ENCODE measurements at regions not wholly inside any gene's neighbourhood (a gene's known extent, or its start where the extent isn't known, plus 50 kb on each side); places are given as distances from the start of the nearest gene placed in this dataset.

DNA sequence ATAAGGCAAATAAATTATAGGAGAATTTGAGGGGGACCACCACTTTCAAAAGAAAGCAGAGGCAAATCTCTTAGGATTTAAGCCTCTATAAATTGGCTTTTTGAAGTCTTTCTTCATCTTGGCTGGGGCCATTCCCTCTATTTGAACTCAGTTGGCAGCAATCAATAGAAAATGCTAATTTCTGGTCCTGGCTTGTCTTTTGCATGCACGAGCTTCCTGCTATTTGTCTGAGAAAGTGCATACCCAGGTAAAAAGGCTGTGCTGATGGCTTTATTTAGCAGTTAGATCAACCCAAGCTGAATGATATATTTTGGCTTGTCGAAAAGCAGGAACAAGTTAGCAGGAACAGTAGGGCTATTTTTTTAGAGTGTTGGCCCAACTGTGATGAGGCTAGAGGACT is 64.1 kb upstream of the GRAMD1B start:
- TF ChIP-seq POLR2AphosphoS5 (IDR thresholded peaks at IDR 0.05): no peak
- TF ChIP-seq, protein P1, sequence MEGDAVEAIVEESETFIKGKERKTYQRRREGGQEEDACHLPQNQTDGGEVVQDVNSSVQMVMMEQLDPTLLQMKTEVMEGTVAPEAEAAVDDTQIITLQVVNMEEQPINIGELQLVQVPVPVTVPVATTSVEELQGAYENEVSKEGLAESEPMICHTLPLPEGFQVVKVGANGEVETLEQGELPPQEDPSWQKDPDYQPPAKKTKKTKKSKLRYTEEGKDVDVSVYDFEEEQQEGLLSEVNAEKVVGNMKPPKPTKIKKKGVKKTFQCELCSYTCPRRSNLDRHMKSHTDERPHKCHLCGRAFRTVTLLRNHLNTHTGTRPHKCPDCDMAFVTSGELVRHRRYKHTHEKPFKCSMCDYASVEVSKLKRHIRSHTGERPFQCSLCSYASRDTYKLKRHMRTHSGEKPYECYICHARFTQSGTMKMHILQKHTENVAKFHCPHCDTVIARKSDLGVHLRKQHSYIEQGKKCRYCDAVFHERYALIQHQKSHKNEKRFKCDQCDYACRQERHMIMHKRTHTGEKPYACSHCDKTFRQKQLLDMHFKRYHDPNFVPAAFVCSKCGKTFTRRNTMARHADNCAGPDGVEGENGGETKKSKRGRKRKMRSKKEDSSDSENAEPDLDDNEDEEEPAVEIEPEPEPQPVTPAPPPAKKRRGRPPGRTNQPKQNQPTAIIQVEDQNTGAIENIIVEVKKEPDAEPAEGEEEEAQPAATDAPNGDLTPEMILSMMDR (IDR thresholded peaks at IDR 0.05): no peak

Data from prostate gland (tissue), 2 donors.